ENCODE measurements at regions not wholly inside any gene's neighbourhood (a gene's known extent, or its start where the extent isn't known, plus 50 kb on each side); places are given as distances from the start of the nearest gene placed in this dataset.

- no peaks in the 10 kb centered on the region for H3K27me3 ChIP-seq (ENCODE audit: insufficient read depth, low read length, poor library complexity)
- no peak for TF ChIP-seq CTCF (IDR thresholded peaks at IDR 0.05; ENCODE audit: borderline replicate concordance, extremely low read depth, low read length, poor library complexity, severe bottlenecking)
- no peak for TF ChIP-seq EZH2 (IDR thresholded peaks at IDR 0.05; ENCODE audit: borderline replicate concordance, low read depth, low read length, severe bottlenecking)
- no peak overlapping the region for H3K4me2 ChIP-seq (ENCODE audit: insufficient read depth, low read length)
- no peaks in the 10 kb centered on the region for H3K79me2 ChIP-seq (ENCODE audit: insufficient read depth, low read length)
- no peak overlapping the region for H3K4me3 ChIP-seq (ENCODE audit: low read depth in 1 of 2, low read length in 2 of 2)
- H2AFZ ChIP-seq (ENCODE audit: low read depth, low read length): no peak overlapping the region
- H3K9ac ChIP-seq (ENCODE audit: low read depth, low read length): no peak overlapping the region
- no peaks in the 10 kb centered on the region for H4K20me1 ChIP-seq (ENCODE audit: insufficient read depth, low read length)
- ATAC-seq (ENCODE audit: insufficient read depth, low read depth) (no peak), DNase-seq (no peak)
- H3K9me3 ChIP-seq (ENCODE audit: insufficient read depth, low read length, severe bottlenecking): no peaks in the 10 kb centered on the region
- H3K36me3 ChIP-seq (ENCODE audit: insufficient read depth, low read length): no peaks in the 10 kb centered on the region
- H3K27ac ChIP-seq (ENCODE audit: low read length): no peak overlapping the region
- H3K4me1 ChIP-seq (ENCODE audit: insufficient read depth, low read length): no peaks in the 10 kb centered on the region
These were observed 243.1 kb upstream of the ADGRB3 start for GRCh38 chr6:68391953-68392352.

DNA sequence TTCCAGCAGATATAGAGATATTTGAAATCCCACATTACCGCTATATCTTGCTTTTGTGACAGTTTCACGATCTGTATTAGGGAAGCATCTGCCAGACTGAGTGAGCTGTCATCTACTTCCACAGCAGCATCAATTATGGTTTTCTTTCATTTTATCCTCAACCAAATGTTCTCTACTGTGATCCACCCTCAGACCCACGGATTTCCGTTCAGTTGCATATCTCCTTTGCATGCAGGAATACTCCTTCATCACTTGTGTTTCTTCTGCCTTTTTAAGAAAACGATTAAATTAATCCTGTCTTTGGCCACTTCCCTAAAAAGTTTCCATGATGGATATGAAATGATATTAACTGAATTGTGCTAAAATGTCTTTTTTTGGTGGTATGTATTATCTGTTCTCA, 262.1 kb upstream of the ADGRB3 start:
- H4K20me1 ChIP-seq (ENCODE audit: insufficient read depth, low read length): no peaks in the 10 kb centered on the region
- H3K4me2 ChIP-seq (ENCODE audit: insufficient read depth, low read length): no peak overlapping the region
- DNase-seq (no peak), ATAC-seq (ENCODE audit: insufficient read depth, low read depth) (no peak)
- H3K36me3 ChIP-seq (ENCODE audit: insufficient read depth, low read length): no peaks in the 10 kb centered on the region
- TF ChIP-seq EZH2 (IDR thresholded peaks at IDR 0.05; ENCODE audit: borderline replicate concordance, low read depth, low read length, severe bottlenecking): no peak
- TF ChIP-seq CTCF (IDR thresholded peaks at IDR 0.05; ENCODE audit: borderline replicate concordance, extremely low read depth, low read length, poor library complexity, severe bottlenecking): no peak
- H3K27ac ChIP-seq (ENCODE audit: low read length): no peak overlapping the region
- H3K4me1 ChIP-seq (ENCODE audit: insufficient read depth, low read length): no peaks in the 10 kb centered on the region
- no peak overlapping the region for H3K9ac ChIP-seq (ENCODE audit: low read depth, low read length)
- H3K79me2 ChIP-seq (ENCODE audit: insufficient read depth, low read length): no peaks in the 10 kb centered on the region
- H3K4me3 ChIP-seq (ENCODE audit: low read depth in 1 of 2, low read length in 2 of 2): no peak overlapping the region
- H3K9me3 ChIP-seq (ENCODE audit: insufficient read depth, low read length, severe bottlenecking): no peaks in the 10 kb centered on the region
- no peaks in the 10 kb centered on the region for H3K27me3 ChIP-seq (ENCODE audit: insufficient read depth, low read length, poor library complexity)
- H2AFZ ChIP-seq (ENCODE audit: low read depth, low read length): no peak overlapping the region

DNA sequence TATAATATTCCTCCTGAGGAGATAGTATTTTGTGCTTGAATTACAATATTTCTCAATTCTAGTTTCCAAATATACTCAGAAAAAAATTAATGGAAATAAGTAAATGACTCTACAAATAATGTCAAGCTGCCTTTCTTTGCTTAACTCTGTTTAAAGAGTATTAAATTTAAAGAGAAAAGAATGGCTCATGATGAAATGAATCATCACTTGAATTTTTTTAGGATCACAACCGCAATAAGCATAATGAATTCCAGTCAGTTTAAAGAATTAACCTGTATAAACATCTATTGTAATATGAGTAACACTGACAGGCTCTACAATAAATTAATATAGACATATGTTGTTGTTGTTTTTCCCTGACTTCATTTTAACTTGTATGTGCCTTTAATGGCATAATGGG, 266.2 kb upstream of the ADGRB3 start:
- Histone ChIP-seq H3K9me3 (ENCODE audit: insufficient read depth, low read length, severe bottlenecking) (no peaks in the 10 kb centered on the region), H4K20me1 (ENCODE audit: insufficient read depth, low read length) (no peaks in the 10 kb centered on the region), H3K9ac (ENCODE audit: low read depth, low read length) (no peak overlapping the region), H3K79me2 (ENCODE audit: insufficient read depth, low read length) (no peaks in the 10 kb centered on the region), H3K27me3 (ENCODE audit: insufficient read depth, low read length, poor library complexity) (no peaks in the 10 kb centered on the region), H3K36me3 (ENCODE audit: insufficient read depth, low read length) (no peaks in the 10 kb centered on the region), H3K27ac (ENCODE audit: low read length) (no peak overlapping the region), H3K4me3 (ENCODE audit: low read depth in 1 of 2, low read length in 2 of 2) (no peak overlapping the region), H2AFZ (ENCODE audit: low read depth, low read length) (no peak overlapping the region), H3K4me2 (ENCODE audit: insufficient read depth, low read length) (no peak overlapping the region), H3K4me1 (ENCODE audit: insufficient read depth, low read length) (no peaks in the 10 kb centered on the region)
- ATAC-seq (ENCODE audit: insufficient read depth, low read depth) (no peak), DNase-seq (no peak)
- TF ChIP-seq CTCF (IDR thresholded peaks at IDR 0.05; ENCODE audit: borderline replicate concordance, extremely low read depth, low read length, poor library complexity, severe bottlenecking): no peak
- TF ChIP-seq EZH2 (IDR thresholded peaks at IDR 0.05; ENCODE audit: borderline replicate concordance, low read depth, low read length, severe bottlenecking): no peak

DNA sequence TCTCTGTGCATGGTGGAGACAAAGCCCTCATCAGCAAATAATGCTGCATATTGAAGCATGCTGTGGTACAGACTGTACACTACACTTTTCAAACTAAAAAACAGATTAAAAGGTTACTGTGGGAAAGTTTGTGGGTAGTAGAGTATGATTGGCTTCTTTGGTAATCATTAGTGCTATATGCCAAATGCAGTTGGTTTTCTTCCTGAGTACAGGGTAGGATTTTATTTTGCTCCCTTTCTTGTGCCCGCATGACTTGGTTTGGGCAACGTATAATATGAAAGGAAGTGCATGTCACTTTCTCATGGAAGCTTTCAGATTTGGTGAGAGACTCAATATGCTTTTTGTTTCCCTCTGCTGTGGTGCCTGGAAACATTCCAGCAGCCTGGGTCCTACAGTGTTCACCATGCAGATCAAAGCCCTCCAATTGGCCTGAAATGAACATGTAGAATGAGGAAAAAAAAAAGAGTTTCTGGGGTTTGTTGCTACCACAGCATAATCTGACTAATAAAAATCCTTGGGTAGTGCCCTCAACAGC, 270.7 kb upstream of the ADGRB3 start:
- Histone ChIP-seq H3K36me3 (ENCODE audit: insufficient read depth, low read length) (no peaks in the 10 kb centered on the region), H2AFZ (ENCODE audit: low read depth, low read length) (no peak overlapping the region), H3K9ac (ENCODE audit: low read depth, low read length) (no peak overlapping the region), H3K27ac (ENCODE audit: low read length) (no peak overlapping the region), H3K4me1 (ENCODE audit: insufficient read depth, low read length) (no peaks in the 10 kb centered on the region), H3K4me3 (ENCODE audit: low read depth in 1 of 2, low read length in 2 of 2) (no peak overlapping the region), H4K20me1 (ENCODE audit: insufficient read depth, low read length) (no peaks in the 10 kb centered on the region), H3K79me2 (ENCODE audit: insufficient read depth, low read length) (no peaks in the 10 kb centered on the region), H3K27me3 (ENCODE audit: insufficient read depth, low read length, poor library complexity) (no peaks in the 10 kb centered on the region), H3K9me3 (ENCODE audit: insufficient read depth, low read length, severe bottlenecking) (peaks cover 1% of the 10 kb centered on the region), H3K4me2 (ENCODE audit: insufficient read depth, low read length) (no peak overlapping the region)
- TF ChIP-seq CTCF (IDR thresholded peaks at IDR 0.05; ENCODE audit: borderline replicate concordance, extremely low read depth, low read length, poor library complexity, severe bottlenecking): no peak
- no peak for TF ChIP-seq EZH2 (IDR thresholded peaks at IDR 0.05; ENCODE audit: borderline replicate concordance, low read depth, low read length, severe bottlenecking)
- DNase-seq (no peak), ATAC-seq (ENCODE audit: insufficient read depth, low read depth) (no peak)
